Tibial nerve (tissue), 4 donors: ENCODE measurements at regions not wholly inside any gene's neighbourhood (a gene's known extent, or its start where the extent isn't known, plus 50 kb on each side); places are given as distances from the start of the nearest gene placed in this dataset.

Source experiments
- DNase-seq, 2 donors: peaks; one replicate each; pipeline ENCODE4 v3.0.0-alpha.2; 2019; ENCODE audit warnings: low spot score in 2 of 2
- H3K27ac ChIP-seq, 4 donors: fragments of 200-600 bp; sonication (generic) in 3 of 4; one replicate each; pipeline ENCODE4 v1.5.1; 2017 to 2019; ENCODE audit warnings: mild to moderate bottlenecking in 1 of 4
- H3K27me3 ChIP-seq, 2 donors: fragments of 200-600 bp; sonication (generic) in 1 of 2; one replicate each; pipeline versions ENCODE4 v1.5.1 to v1.6.0; 2017 to 2019
- H3K36me3 ChIP-seq, 3 donors: fragments of 200-600 bp; sonication (generic); one replicate each; pipeline ENCODE4 v1.5.1; 2018 to 2019
- H3K4me1 ChIP-seq, 4 donors: fragments of 200-600 bp; sonication (generic) in 3 of 4; one replicate each; pipeline ENCODE4 v1.5.1; 2017 to 2019
- H3K4me3 ChIP-seq, 4 donors: fragments of 200-600 bp; sonication (generic) in 3 of 4; one replicate each; pipeline ENCODE4 v1.5.1; 2017 to 2019; ENCODE audit warnings: mild to moderate bottlenecking in 1 of 4, moderate library complexity in 1 of 4
- H3K9me3 ChIP-seq, 4 donors: fragments of 200-600 bp; sonication (generic) in 3 of 4; one replicate each; pipeline ENCODE4 v1.5.1; 2017 to 2019
- EP300 ChIP-seq, 2 donors: sonication (generic); formaldehyde crosslinking; IDR thresholded peaks; one replicate each; pipeline ENCODE4 v1.6.1; 2017; ENCODE audit warnings: antibody characterized with exemption in 2 of 2, mild to moderate bottlenecking in 1 of 2
- POLR2A ChIP-seq, 2 donors: fragments of 450-650 bp; IDR thresholded peaks; one replicate each; pipeline ENCODE4 v1.6.1; 2017; ENCODE audit warnings: antibody characterized with exemption in 2 of 2, mild to moderate bottlenecking in 2 of 2, moderate library complexity in 2 of 2
- WGBS, 2 donors: methylation state at CpG; one replicate each; pipeline ENCODE4 v1.1.5; 2018; 5-methylcytosine and 5-hydroxymethylcytosine counted together
- TF ChIP-seq, protein P1 (sequence below), 5 experiments: fragments of 200-600 bp in 3 of 5; fragments of 450-650 bp in 2 of 5; sonication (generic) in 3 of 5; IDR thresholded peaks; one replicate each; pipeline ENCODE4 v1.5.1; 2016 to 2019; ENCODE audit warnings: antibody characterized with exemption in 5 of 5, mild to moderate bottlenecking in 3 of 5, moderate library complexity in 2 of 5

DNA sequence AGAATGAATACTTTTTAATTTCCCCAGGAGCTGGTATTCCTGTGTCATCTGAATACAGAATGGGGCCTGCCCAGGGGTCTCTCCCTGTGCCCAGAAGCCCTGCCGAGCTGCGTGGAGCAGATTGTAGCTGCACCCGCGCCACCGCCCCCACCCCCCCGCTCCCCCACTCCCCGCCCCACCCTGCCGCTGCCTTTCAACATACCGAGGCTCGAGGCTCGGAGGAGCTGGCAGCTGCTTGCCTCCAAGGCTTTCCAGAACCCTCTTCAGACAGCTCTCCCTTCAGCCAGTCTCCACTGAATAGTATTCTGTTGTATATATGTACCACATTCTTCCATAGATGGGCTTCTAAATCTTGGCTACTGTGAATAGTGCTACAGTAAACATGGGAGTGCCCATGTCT is 150.7 kb downstream of the TSN start:
- Histone ChIP-seq H3K4me3 (no peak overlapping the region), H3K9me3 (no peaks in the 10 kb centered on the region), H3K27ac (no peak overlapping the region), H3K36me3 (no peaks in the 10 kb centered on the region), H3K27me3 (no peaks in the 10 kb centered on the region), H3K4me1 (peaks cover 0 to 7% (median 0%) of the 10 kb centered on the region in 4 donors)
- TF ChIP-seq POLR2A (IDR thresholded peaks at IDR 0.05) = no peak
- TF ChIP-seq, protein P1, sequence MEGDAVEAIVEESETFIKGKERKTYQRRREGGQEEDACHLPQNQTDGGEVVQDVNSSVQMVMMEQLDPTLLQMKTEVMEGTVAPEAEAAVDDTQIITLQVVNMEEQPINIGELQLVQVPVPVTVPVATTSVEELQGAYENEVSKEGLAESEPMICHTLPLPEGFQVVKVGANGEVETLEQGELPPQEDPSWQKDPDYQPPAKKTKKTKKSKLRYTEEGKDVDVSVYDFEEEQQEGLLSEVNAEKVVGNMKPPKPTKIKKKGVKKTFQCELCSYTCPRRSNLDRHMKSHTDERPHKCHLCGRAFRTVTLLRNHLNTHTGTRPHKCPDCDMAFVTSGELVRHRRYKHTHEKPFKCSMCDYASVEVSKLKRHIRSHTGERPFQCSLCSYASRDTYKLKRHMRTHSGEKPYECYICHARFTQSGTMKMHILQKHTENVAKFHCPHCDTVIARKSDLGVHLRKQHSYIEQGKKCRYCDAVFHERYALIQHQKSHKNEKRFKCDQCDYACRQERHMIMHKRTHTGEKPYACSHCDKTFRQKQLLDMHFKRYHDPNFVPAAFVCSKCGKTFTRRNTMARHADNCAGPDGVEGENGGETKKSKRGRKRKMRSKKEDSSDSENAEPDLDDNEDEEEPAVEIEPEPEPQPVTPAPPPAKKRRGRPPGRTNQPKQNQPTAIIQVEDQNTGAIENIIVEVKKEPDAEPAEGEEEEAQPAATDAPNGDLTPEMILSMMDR (IDR thresholded peaks at IDR 0.05) = no peak
- TF ChIP-seq EP300 (IDR thresholded peaks at IDR 0.05) = no peak
- 69 to 76% methylated on average over 11 of the region's 11 CpGs for WGBS, 2 donors
- no peak for DNase-seq

DNA sequence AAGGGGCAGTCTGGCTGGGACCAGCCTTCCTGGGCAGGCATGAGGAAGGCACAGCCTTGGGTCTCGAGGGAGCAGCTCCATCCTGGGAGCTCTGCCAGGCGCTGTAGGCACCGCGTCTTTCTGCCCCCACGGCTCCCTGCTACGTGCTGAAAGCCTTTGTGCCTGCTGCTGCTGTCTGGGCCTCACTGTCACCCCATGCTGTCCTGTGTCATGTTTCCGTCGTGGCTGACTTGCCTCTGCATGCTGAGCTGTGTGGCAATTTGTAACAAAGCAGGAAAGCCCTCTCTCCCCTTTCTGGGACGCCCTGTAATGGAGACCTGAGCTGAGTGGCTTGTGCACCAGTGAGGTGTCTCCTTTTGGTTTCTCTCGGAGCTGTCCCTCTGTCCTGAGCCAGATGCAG is 152.5 kb downstream of the TSN start:
- Histone ChIP-seq H3K9me3 (no peaks in the 10 kb centered on the region), H3K36me3 (no peaks in the 10 kb centered on the region), H3K4me1 (peaks cover 0 to 3% (median 0%) of the 10 kb centered on the region in 4 donors), H3K27me3 (no peaks in the 10 kb centered on the region), H3K4me3 (no peak overlapping the region), H3K27ac (no peak overlapping the region)
- TF ChIP-seq, protein P1 (IDR thresholded peaks at IDR 0.05) = no peak
- TF ChIP-seq POLR2A (IDR thresholded peaks at IDR 0.05) = no peak
- no peak for TF ChIP-seq EP300 (IDR thresholded peaks at IDR 0.05)
- no peak for DNase-seq
- 39 to 51% methylated on average over 8 to 9 of the region's 10 CpGs for WGBS, 2 donors

DNA sequence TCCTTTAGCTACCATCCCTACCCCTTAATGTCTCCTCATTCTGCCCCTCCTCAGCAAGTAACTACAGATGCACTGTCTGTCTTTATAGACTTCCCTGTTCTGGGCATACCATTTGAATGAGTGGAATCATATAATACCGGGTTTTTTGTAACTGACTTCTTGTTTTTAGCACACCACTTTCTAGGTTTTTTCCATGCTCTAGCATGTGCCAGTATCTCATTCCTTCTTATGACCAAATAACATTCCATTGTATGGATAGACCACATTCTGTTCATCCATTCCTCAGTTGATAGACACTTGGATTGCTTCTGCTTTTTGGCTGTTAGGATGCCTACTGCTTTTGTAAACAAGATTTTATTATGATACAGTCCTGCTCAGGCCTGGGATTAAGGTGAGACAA is 154.7 kb downstream of the TSN start:
- no peaks in the 10 kb centered on the region for H3K9me3 ChIP-seq
- no peak for DNase-seq
- H3K27me3 ChIP-seq = no peaks in the 10 kb centered on the region
- no peak overlapping the region for H3K4me3 ChIP-seq
- no peaks in the 10 kb centered on the region for H3K4me1 ChIP-seq
- WGBS, 2 donors = 66 to 70% methylated on average over 1 of the region's 1 CpG
- TF ChIP-seq, protein P1 (IDR thresholded peaks at IDR 0.05) = no peak
- TF ChIP-seq POLR2A (IDR thresholded peaks at IDR 0.05) (no peak), EP300 (IDR thresholded peaks at IDR 0.05) (no peak)
- no peaks in the 10 kb centered on the region for H3K36me3 ChIP-seq
- no peak overlapping the region for H3K27ac ChIP-seq

DNA sequence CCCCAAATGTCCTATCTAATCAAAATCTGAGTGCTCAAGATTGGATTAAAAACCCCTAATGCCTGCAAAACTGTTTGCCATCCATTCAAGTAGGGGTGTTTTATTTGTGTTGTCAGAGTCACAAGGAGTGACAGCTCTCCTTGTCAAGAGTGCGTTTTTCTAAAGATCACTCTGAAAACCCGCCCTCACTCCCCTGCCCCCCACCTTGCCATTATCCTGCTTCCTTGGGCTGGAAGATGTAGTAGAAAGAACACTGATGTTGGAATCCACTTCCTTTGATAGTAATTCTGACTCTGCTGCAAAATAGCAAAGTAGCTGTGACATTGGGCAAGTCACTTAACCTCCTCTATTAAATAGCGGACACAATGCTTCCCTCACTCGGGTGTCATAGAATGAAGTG is 155.6 kb downstream of the TSN start:
- Histone ChIP-seq H3K4me1 (no peaks in the 10 kb centered on the region), H3K4me3 (no peak overlapping the region), H3K27me3 (no peaks in the 10 kb centered on the region), H3K9me3 (no peaks in the 10 kb centered on the region), H3K36me3 (no peaks in the 10 kb centered on the region), H3K27ac (no peak overlapping the region)
- TF ChIP-seq EP300 (IDR thresholded peaks at IDR 0.05) (no peak), POLR2A (IDR thresholded peaks at IDR 0.05) (no peak)
- TF ChIP-seq, protein P1 (IDR thresholded peaks at IDR 0.05) = no peak
- no peak for DNase-seq
- WGBS, 2 donors = 70 to 72% methylated on average over 4 of the region's 4 CpGs

DNA sequence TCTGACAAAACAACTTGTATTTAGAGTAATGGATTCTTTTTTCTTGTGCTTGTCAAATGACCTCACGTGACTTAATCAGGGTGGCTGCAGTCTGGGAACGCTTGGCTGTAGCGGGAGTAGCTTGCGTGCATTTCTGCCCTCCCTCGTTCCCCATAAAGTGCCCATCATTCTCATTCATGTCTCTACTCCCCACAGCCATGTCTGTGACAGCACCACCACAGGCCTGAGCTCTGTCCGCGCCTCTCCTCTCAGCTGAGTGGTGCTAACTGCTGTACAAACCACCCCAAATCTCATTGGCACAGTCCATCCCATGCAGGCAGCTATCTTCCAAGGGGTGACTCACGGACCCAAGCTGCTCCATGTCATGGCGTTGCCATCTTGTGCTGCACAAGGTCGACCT is 161.7 kb downstream of the TSN start:
- 83 to 85% methylated on average over 10 of the region's 10 CpGs for WGBS, 2 donors
- Histone ChIP-seq H3K9me3 (no peaks in the 10 kb centered on the region), H3K36me3 (no peaks in the 10 kb centered on the region), H3K4me1 (no peaks in the 10 kb centered on the region), H3K4me3 (no peak overlapping the region), H3K27me3 (no peaks in the 10 kb centered on the region), H3K27ac (no peak overlapping the region)
- no peak for DNase-seq
- no peak for TF ChIP-seq EP300 (IDR thresholded peaks at IDR 0.05)
- TF ChIP-seq, protein P1 (IDR thresholded peaks at IDR 0.05) = no peak
- no peak for TF ChIP-seq POLR2A (IDR thresholded peaks at IDR 0.05)
